GM23338 (cell line): ENCODE measurements at regions not wholly inside any gene's neighbourhood (a gene's known extent, or its start where the extent isn't known, plus 50 kb on each side); places are given as distances from the start of the nearest gene placed in this dataset.

ENCODE experiments used
- ATAC-seq: fragments of 200-7000 bp; cut with Tn5 transposase; 3 replicates; pipeline ENCODE4 v1.9.1; 2020
- DNase-seq: peaks from one replicate; pipeline ENCODE4 v3.0.0-alpha.2; 2015; ENCODE audit warnings: low spot score
- H2AFZ ChIP-seq: fragments of 200-600 bp; sonication (generic); 2 replicates; pipeline ENCODE4 v1.8.0; 2016; ENCODE audit warnings: antibody characterized with exemption, mild to moderate bottlenecking, moderate library complexity
- H3F3A ChIP-seq: fragments of 200-600 bp; sonication (generic); replicated peaks from 2 replicates; pipeline ENCODE4 v1.8.0; 2017; ENCODE audit warnings: antibody characterized with exemption, mixed run types, low read depth
- H3K27ac ChIP-seq: fragments of 200-600 bp; sonication (generic); 2 replicates; pipeline ENCODE4 v1.6.1; 2016; ENCODE audit warnings: low read depth
- H3K27me3 ChIP-seq: fragments of 200-600 bp; sonication (generic); 2 replicates; pipeline ENCODE4 v1.8.0; 2016; ENCODE audit warnings: mild to moderate bottlenecking, mixed run types, moderate library complexity; ENCODE audit not compliant: insufficient read depth
- H3K36me3 ChIP-seq: fragments of 200-600 bp; sonication (generic); 2 replicates; pipeline ENCODE4 v1.8.0; 2016; ENCODE audit warnings: mild to moderate bottlenecking; ENCODE audit not compliant: insufficient read depth
- H3K4me1 ChIP-seq: fragments of 200-600 bp; sonication (generic); 2 replicates; pipeline ENCODE4 v1.8.0; 2016; ENCODE audit warnings: mild to moderate bottlenecking, moderate library complexity; ENCODE audit not compliant: insufficient read depth
- H3K4me2 ChIP-seq: fragments of 200-600 bp; sonication (generic); 2 replicates; pipeline ENCODE4 v1.7.1; 2017; ENCODE audit warnings: mixed run types
- H3K4me3 ChIP-seq: fragments of 200-600 bp; sonication (generic); 2 replicates; pipeline ENCODE4 v1.6.1; 2016; ENCODE audit warnings: mixed run types
- H3K79me2 ChIP-seq: fragments of 200-600 bp; sonication (generic); replicated peaks from 2 replicates; pipeline ENCODE4 v1.8.0; 2017; ENCODE audit warnings: mild to moderate bottlenecking; ENCODE audit not compliant: insufficient read depth
- H3K9me2 ChIP-seq: fragments of 200-600 bp; sonication (generic); 2 replicates; pipeline ENCODE4 v1.8.0; 2017; ENCODE audit not compliant: insufficient read depth
- H4K20me1 ChIP-seq: fragments of 200-600 bp; sonication (generic); replicated peaks from 2 replicates; pipeline ENCODE4 v1.8.0; 2017; ENCODE audit warnings: mild to moderate bottlenecking; ENCODE audit not compliant: insufficient read depth
- H3K27ac Mint-ChIP-seq: 2 replicates; pipeline ENCODE4 v1.8.0; 2020; ENCODE audit warnings: inconsistent platforms, mild to moderate bottlenecking, moderate library complexity, mixed read lengths
- H3K27me3 Mint-ChIP-seq: 3 replicates; pipeline ENCODE4 v1.8.0; 2022; ENCODE audit warnings: low read depth, mild to moderate bottlenecking, moderate library complexity, mixed read lengths, inconsistent platforms; ENCODE audit not compliant: insufficient read depth, poor library complexity
- H3K36me3 Mint-ChIP-seq: 3 replicates; pipeline ENCODE4 v1.8.0; 2021; ENCODE audit warnings: low read depth, mild to moderate bottlenecking, inconsistent platforms, moderate library complexity, mixed read lengths
- H3K4me1 Mint-ChIP-seq: 3 replicates; pipeline ENCODE4 v1.8.0; 2020; ENCODE audit warnings: mild to moderate bottlenecking, inconsistent platforms, mixed read lengths
- H3K4me3 Mint-ChIP-seq: 3 replicates; pipeline ENCODE4 v1.8.0; 2021; ENCODE audit warnings: moderate library complexity, mild to moderate bottlenecking, inconsistent platforms, mixed read lengths
- H3K9me3 Mint-ChIP-seq: 3 replicates; pipeline ENCODE4 v1.8.0; 2020; ENCODE audit warnings: moderate library complexity, mild to moderate bottlenecking, inconsistent platforms, mixed read lengths
- CREB1 ChIP-seq: fragments of 250-450 bp; sonication (Bioruptor Pico); IDR thresholded peaks from 2 replicates; pipeline ENCODE4 v1.5.0; 2020; ENCODE audit warnings: low read depth, mild to moderate bottlenecking, moderate library complexity
- CTCF ChIP-seq, 2 experiments: fragments of 200-600 bp in 1 of 2; sonication (generic) in 1 of 2; conservative IDR thresholded peaks; 2 replicates each; pipeline versions ENCODE4 v1.5.1 to v1.6.1; 2016 to 2017; ENCODE audit warnings: antibody characterized with exemption in 2 of 2, low read depth in 2 of 2, mild to moderate bottlenecking in 2 of 2, moderate library complexity in 1 of 2
- ETS1 ChIP-seq: IDR thresholded peaks from 2 replicates; pipeline ENCODE4 v1.6.1; 2016; ENCODE audit warnings: antibody characterized with exemption
- EZH2 ChIP-seq: fragments of 200-600 bp; sonication (generic); IDR thresholded peaks from one replicate; pipeline ENCODE4 v1.8.0; 2017; ENCODE audit warnings: antibody characterized with exemption, mild to moderate bottlenecking, low read depth; ENCODE audit not compliant: unreplicated experiment
- EZH2phosphoT487 ChIP-seq: fragments of 200-600 bp; sonication (generic); IDR thresholded peaks from one replicate; pipeline ENCODE4 v1.8.1; 2018; ENCODE audit warnings: antibody characterized with exemption; ENCODE audit not compliant: unreplicated experiment
- JUNB ChIP-seq: IDR thresholded peaks from one replicate; pipeline ENCODE4 v1.6.1; 2016; ENCODE audit warnings: antibody characterized with exemption; ENCODE audit not compliant: unreplicated experiment
- NANOG ChIP-seq: IDR thresholded peaks from 2 replicates; pipeline ENCODE4 v1.6.1; 2016; ENCODE audit warnings: antibody characterized with exemption, borderline replicate concordance
- POLR2AphosphoS5 ChIP-seq: IDR thresholded peaks from 2 replicates; pipeline ENCODE4 v1.6.1; 2016; ENCODE audit warnings: antibody characterized with exemption, low read depth
- REST ChIP-seq: IDR thresholded peaks from one replicate; pipeline ENCODE4 v1.6.1; 2018; ENCODE audit warnings: antibody characterized with exemption; ENCODE audit not compliant: unreplicated experiment
- STAT1 ChIP-seq: IDR thresholded peaks from one replicate; pipeline ENCODE4 v1.6.1; 2016; ENCODE audit warnings: antibody characterized with exemption; ENCODE audit not compliant: unreplicated experiment
- ZNF114 ChIP-seq: fragments of 250-450 bp; sonication (Bioruptor Pico); IDR thresholded peaks from 2 replicates; pipeline ENCODE4 v1.5.0; 2020; ENCODE audit warnings: mild to moderate bottlenecking, moderate library complexity
- ZNF331 ChIP-seq: fragments of 250-450 bp; sonication (Bioruptor Pico); IDR thresholded peaks from 2 replicates; pipeline ENCODE4 v1.5.0; 2020; ENCODE audit warnings: low read depth, mild to moderate bottlenecking, moderate library complexity

- TF ChIP-seq ETS1 (no peak), CTCF (conservative IDR thresholded peaks at IDR 0.05; ENCODE audit: low read depth in 2 of 2) (no peak), NANOG (no peak), EZH2 (no peak), EZH2phosphoT487 (no peak), JUNB (no peak), ZNF331 (no peak), REST (no peak), ZNF114 (CRISPR knock-in tag) (no peak), CREB1 (no peak), POLR2AphosphoS5 (no peak), STAT1 (no peak)
Measured at GRCh38 chr2:57570961-57571360, 475.6 kb upstream of the VRK2 start (continued).

DNA sequence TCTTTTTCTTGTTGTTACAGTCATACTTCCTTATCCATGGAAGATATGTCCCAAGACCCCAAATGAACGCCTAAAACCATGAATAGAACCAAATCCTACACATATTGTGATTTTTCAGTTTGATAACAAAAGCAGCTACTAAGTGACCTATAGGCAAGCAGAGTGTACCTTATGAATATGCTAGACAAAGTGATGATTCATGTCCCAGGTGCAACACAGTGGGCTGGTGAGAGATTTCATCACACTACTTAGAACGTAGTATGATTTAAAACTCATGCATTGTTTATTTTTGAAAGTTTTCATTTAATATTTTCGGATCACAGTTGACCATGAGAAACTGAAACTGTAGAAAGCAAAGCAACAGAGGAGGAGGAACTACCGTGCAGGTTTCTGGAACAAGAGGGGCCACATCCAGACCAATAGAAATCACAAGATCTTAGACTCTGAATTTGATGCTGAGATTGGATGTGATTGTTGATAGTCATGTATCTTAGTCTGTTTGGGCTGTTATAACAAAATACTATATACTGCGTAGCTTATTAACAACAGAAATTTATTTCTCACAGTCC is 470.8 kb upstream of the VRK2 start:
- Histone ChIP-seq H3K4me1 (no peaks in the 10 kb centered on the region), H2AFZ (no peak overlapping the region), H3K4me3 (no peak overlapping the region), H3K79me2 (no peaks in the 10 kb centered on the region), H3K27me3 (no peaks in the 10 kb centered on the region), H3K4me2 (no peak overlapping the region), H3F3A (no peaks in the 10 kb centered on the region), H4K20me1 (no peaks in the 10 kb centered on the region), H3K9me2 (peaks cover 3% of the 10 kb centered on the region), H3K27ac (no peak overlapping the region), H3K36me3 (no peaks in the 10 kb centered on the region)
- no peaks in the 10 kb centered on the region for H3K4me1 Mint-ChIP-seq
- DNase-seq (no peak), ATAC-seq (no peak)
- H3K4me3 Mint-ChIP-seq, result no peak overlapping the region
- no peaks in the 10 kb centered on the region for H3K9me3 Mint-ChIP-seq
- no peaks in the 10 kb centered on the region for H3K36me3 Mint-ChIP-seq
- no peaks in the 10 kb centered on the region for H3K27me3 Mint-ChIP-seq
- H3K27ac Mint-ChIP-seq, result no peak overlapping the region
- TF ChIP-seq REST, result no peak
- no peak for TF ChIP-seq ETS1
- no peak for TF ChIP-seq ZNF114 (CRISPR knock-in tag)
- TF ChIP-seq EZH2phosphoT487, result no peak
- TF ChIP-seq POLR2AphosphoS5, result no peak
- no peak for TF ChIP-seq JUNB
- no peak for TF ChIP-seq CREB1
